Stimulated activated CD8-positive, alpha-beta memory T cell treated with anti-CD3 and anti-CD28 coated beads, Interleukin-15, amount 100 ng/mL, for 48 hours (primary cell): ENCODE measurements at regions not wholly inside any gene's neighbourhood (a gene's known extent, or its start where the extent isn't known, plus 50 kb on each side); places are given as distances from the start of the nearest gene placed in this dataset.
"Not testable (repeated sequence)": the region's sequence is repeated elsewhere in the genome, so short reads cannot be mapped to it uniquely, and the experiment has no call there.

Source experiments
- DNase-seq, 2 donors: peaks; one replicate each; pipeline ENCODE4 v3.0.0-alpha.2; 2020; ENCODE audit warnings: low read depth in 2 of 2

DNA sequence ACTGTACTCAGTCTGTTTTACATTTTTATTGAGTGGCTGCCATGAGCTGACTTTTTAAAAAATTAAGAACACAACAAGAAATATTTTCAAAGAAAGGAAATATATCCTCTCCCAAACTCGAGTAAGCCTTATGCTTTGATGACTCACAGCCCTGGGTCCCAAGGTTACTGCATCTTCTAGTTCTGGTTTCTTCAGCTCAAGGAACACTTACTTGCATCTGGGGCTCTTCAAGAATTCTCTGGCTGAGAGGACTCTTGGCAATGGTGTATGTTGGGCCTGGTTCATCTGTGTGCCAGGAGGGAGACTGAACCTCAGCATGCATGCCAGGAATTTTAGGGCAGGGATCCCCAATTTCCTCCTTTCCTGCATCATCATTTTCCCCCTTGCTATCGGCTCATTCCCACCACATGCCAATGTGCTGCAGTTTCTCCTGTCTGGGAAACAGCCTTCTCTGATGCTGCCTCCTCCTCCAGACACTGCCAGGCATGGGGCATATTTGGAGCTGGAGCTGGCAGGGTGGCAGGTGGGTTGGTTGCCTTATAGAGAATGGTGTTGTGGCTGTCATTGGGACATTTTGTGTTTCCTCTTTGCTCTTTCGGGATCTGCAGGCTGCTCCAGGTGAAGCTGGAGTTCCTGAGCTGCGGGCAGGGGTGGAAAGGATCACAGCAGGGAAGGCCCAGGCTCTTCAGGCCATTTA is 192.2 kb upstream of the HS6ST1 start:
- DNase-seq: no peak

DNA sequence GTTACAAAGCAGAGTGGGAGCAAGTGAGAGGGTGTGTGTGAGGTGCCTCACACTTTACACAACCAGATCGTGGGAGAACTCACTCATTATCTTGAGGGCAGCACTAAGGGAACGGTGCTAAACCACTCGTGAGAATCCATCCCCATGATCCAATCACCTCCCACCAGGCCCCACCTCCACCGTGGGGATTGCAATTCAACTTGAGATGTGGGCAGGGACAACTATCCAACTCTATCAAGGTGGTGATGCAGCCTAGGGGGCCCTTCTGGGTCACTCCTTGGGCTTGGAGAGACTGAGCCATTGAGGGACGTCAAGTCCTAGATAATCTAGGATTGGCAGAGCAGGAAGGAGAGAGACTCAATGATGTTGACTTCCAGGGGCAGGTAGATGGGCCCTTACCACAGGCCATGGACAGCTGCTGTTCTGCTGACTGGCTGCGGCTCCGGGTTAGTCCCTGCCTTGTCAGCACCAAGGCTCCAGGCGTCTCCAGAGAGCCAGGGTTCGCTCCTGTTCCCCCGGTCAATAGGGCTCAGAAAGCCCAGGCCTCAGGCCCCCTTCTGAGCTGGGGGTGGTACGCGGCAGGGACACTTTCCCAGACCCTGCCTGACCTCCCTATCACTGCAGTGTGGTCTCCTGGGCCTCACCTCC is 193.2 kb upstream of the HS6ST1 start:
- no peak for DNase-seq

DNA sequence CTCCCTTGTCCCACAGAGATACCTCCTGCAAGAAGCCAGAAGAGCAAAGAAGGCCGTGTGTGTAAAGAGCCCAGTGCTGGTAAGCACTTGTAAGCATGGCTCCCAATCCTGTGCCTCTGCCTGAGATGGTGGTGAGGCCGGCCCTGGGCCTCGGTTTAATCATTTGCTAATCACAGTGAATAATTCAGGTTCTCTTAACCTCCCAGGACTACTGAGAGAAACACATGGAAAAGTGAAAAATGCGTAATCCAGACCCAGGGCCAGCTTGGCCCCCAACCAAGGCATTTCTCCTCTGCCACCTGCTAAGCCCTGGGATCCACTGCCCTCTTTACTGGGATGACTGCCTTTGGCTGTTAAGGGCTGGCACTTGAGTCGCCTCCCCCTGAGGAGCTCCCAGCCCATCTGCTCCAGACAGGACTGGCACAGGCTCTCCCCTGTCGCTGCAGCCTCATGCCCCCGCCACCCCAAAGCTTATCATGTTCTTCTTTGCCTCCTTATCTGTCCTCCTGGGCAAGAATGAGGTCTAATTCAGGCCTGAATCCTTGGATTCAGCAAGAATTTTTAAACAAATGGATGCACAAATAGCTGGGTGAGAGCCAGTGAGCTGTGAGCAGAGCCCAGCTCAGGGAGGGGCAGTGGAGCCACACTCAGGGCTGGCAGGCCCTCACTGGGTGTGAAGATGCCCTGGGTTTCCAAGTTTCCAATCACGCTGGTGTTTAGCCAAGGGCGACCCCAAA is 193.9 kb upstream of the HS6ST1 start:
- DNase-seq: no peak

DNA sequence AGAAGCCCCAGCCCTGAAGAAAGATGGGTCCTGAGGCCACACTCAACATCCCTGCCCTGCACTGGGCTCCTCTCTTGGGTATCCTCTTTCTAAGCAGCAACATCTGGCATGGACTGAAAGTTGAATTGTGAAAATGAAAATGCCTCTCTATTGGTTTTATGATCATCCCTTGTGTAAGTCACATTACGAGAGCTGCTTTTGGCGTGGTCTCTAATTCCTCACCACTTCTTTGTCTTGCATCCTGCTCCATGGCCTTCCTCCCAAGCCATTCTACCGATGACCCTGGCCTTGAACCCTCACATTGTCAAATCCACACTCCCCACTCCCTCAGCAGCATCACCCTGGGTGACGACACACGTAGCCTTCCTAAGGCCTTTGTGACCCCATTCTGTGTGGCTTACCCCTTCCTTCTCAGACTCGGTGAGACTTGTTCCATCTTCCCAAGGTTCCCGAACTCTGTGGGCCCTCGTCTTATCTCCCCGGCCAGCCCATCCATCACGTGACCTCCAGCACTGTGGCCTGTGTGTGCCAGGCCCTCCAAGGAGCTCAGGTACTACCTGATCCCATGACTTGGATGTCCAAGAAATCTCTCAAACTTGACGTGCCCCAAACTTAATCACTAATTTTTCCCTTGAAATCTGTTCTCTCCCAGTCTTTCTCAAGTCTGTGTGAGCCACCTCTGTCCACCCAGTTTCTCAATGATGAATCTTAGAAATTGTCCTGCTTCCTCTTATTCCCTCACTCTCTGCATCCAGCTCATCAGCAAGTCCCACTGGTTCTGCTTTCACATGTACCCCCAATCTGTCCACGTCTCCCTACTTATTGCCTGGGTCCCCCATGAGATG is 194.7 kb upstream of the HS6ST1 start:
- no peak for DNase-seq

DNA sequence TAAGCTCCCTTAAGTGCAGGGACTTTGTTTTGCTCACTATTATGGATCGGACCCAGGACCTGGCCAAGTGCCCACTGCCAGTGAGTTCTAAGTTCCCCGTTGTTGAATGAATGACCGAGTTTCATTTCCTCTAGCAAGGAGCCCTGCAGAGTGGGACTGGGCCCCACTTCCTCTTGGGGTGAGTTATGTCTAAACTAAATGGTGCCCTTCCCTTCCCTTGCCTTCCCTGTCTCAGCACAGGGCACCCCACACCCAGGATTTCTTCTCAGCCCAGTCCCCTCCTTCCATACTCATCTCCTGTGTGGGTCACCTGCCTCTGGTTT is 195.3 kb upstream of the HS6ST1 start:
- no peak for DNase-seq

DNA sequence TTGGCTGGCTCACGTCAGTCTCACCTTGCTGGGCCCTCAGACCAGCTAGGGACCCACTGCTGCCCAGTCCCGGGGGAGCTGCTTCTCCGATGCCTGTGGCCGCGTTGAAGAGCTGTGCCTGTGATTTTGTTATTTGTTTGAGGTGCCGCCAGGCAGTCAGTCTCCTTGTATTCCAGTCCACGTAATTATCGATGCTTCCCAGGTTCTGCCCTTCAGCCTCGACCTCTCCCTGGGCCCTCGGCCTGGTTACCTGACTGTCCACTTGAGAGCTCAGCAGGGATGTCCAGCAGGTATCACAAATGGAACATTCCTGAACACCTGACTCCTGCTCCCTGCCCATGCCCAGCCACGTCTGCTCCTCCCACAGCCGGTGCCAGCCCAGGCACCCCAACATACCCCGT is 195.9 kb upstream of the HS6ST1 start:
- no peak for DNase-seq

DNA sequence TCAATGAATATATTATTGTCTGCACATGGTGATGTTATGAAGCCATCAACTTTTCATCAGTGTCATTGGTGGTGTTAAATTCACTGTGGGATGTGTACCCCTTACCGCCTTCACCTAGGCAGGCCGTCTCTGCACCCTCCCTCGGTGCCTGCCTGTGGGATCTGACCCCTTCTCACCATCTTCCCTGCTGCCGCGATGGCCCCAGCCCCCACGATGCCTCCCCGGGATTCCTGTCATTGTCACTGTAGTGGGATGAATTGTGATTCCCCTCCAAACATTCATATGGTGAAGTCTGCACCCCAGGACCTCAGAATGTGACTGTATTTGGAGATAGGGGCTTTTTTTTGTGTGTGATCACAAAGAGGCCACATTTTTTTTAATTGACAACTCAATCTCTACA is 198.3 kb upstream of the HS6ST1 start:
- DNase-seq: no peak

DNA sequence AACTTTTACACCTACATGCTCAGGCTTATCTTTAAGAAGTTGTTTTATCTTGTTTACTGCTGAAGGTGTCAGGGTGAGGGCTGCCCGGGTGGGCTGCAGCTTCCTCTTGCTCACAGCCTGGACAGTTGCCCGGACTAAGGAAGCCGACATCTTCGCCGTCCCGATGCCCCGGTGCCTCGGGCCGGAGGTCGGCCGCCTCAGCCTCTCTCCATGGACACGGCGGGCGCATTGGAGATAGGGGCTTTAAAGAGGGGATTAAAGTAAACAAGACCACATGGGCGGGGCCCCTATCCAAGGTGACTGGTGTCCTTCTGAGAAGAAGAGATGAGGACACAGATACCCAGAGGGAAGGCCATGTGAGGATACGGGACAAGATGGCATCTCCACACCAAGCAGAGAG is 200.4 kb upstream of the HS6ST1 start:
- not testable (repeated sequence) for DNase-seq

DNA sequence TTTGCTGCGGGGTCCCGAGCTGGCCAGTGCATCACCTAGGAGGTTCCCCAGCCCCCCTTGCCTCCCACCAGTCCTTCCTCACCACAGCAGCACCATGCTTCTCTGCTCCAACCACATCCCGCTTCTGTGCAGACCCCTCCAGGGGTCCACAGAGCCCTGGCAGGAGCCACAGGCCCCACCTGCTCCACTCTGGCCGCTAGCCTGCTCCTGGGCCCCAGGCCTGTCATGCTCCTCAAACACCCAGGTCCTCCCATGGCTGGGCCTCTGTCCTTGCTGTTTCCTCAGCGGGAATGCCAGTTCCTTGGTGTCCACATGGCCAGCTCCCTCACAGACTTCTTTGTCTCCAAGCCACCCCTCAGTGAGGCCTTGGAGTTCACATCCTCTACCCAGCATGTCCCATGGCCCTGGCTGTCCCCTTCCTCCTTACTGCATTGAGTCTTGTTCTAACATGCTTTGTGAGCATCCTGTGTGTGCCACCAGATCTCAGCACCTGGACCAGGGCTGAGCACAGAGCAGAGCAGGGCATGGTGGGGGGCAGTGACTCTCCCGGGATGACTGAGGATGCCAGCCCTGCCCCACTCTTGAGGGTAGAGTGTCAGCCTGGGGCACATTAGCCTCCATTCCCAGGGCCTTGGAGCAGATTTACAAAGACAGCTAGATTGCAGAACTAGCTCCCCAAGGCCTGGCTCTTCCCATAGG is 201.0 kb upstream of the HS6ST1 start:
- no peak for DNase-seq

DNA sequence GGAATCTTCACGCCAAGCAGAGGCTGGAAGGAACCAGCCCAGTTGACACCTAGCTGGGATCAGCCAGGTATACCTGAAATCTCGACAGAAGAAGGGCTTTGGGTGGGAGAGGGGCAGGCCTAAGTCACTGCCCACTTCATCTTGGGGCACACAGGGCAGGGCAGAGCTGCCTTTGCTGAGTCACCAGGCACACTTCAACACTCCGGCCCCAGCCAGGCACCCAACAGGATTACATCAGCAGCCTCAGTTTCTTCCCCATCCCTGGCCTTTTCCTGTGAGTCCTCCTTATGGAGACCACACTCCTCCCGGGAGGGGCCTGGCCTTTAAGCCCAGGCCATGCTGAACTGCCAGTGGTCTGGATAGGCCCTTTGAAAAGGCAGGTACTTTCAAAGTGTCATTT is 201.7 kb upstream of the HS6ST1 start:
- DNase-seq: no peak

DNA sequence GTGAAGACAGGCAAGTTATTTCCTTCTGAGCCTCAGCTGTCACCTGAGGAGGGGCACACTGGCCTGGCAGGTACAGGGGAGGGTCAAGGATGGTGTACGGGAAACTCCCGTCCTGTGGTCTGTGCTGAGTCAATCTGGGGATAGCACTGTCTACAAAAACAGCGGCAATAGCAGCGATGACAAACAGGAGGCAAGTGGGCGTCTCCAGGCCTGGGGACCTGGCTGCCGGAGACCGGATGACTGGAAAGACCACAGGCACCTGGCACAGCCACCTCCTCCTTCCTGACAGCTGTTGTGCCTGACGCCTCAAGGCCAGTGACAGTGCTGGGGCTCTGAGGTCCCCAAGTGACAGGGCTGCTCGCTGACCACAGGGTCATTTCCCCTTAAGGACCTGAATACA is 202.1 kb upstream of the HS6ST1 start:
- DNase-seq: peak; percentile 37 to 64

DNA sequence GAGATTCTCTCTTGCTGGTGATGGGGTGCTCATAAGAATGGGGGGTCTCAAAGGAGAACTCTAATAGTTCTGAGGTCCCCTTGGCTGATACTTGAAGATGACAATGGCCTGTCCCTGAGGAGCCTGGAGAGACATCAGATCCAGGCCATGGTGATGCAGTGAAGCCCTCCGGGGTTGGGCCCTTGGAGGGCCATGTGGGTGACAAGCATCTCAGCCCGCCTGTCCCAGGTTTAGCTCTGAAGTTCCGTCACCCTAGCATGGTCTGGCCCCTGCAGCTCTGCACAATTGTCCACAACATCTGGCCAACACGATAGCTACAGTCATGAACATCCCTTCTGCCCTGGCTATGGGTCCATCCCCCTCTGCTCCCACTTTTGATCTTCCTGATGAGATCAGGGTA is 202.8 kb upstream of the HS6ST1 start:
- DNase-seq: no peak

DNA sequence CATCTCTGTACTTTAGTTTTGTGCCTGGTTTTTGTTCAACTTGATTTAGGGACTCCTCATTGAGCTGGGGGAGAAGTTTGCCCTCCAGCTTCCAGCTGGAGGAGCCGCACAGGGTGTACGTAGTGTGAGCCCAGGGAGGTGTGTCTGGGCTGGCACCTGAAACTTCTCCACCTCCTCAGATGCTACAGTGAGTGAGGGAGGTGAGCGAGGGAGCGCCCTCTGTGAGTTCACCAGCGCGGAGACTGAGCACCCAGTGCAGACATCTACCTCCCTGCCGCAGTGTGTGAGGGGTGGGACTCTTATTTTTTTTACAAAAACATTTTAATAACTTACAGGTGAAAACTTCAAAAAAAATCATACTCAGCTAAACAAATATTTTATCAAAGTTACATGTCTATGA is 204.2 kb upstream of the HS6ST1 start:
- DNase-seq: no peak

DNA sequence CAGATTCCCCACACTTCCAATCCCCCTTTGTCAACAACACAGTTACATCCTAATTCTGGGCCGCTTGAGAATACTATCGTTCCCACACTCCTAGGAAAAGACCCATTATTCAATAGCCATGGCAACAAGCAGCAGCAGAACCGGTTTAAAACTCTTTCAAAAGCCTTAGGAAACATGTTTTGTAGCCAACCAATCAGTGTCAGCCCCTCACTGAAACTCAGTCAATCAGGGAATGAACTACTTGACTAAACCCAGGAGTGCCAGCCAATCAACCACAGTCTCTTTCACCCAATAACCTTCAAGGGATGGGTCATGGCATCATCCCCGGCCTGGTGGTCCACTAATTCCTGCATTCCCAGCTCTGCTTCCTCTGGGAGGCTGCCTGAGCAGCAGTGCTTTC is 204.8 kb upstream of the HS6ST1 start:
- DNase-seq: no peak

DNA sequence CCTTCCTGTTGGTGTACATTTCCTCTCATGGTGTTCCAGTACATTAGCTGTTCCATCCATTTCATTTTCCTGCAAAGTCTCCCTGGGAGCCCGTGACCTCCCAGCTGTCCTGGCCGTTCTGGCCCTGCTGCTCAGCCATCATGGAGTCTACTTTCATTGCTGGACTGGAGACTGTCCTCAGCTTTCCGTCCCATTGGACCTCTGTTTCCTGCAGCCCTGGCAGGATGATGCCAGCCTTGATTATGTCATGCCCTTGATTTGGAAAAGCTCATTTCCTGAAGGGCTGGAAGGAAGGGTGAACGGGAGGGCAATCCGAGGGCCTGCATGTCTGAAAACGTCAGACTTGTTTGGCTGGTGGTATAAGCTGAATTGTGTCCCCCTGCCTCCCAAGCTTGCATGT is 205.5 kb upstream of the HS6ST1 start:
- DNase-seq: no peak

DNA sequence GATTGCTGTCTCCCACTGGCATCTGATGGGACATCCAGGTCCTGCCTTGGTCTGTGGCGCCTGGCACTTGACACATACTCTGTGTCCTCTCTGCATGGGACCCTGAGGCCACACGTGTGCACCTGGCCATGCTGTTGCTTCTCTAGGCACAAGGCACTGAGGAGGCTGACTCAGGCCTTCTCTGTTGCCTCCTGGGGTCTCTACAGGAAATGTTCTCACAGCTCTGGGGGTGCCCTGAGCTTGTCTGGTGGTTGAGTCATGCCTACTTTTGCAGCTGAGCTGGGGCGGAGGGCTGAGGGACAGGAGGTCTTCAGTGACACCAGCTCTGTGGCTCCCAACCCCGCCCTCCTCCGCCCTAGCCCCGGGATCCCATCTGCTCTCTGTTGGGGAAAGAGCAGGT is 207.0 kb upstream of the HS6ST1 start:
- DNase-seq: no peak

DNA sequence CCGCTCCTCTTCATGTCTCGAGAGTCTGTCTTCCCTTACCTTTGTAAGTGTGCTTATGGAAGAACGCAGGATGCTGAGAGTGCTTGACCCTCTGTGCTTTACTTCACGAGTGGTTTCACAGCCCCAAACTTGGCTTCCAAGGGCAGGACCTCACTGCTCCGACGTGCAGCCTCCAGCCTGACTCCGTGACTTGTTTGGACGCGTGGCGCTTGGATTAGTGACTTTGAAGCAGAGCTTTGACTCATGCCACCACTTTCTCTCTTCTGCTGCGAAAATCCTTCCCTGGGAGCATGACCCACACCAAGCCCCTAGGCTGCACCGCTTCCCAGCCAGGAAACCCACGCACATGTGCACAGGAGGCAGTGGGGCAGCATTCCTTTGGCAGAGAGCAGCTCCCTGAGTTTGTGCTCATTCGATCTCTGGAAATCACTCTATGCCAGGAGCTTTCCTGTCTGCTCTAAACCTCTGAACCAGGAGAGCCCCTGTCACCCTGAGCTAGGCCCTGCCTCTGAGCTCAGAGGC is 207.8 kb upstream of the HS6ST1 start:
- DNase-seq: no peak

DNA sequence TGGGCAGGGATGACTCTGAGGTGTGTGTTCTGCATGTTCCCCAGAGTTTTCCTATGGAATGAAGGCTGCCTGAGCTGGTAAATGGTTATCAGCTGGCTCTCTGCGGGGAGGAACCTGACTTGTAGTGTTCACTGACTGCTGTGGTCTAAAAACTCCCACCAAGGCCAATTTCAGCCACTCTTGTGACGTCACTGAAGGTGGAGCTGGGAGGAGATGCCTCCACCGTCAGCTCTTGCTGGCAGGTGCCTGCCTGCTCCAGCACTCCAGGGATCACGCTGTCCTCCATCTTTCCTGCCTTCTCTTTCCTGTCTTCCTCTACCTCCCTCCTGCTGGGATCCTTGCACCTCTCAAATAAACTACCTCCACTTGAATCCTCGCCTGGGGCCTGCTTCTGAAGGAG is 209.5 kb upstream of the HS6ST1 start:
- no peak for DNase-seq

DNA sequence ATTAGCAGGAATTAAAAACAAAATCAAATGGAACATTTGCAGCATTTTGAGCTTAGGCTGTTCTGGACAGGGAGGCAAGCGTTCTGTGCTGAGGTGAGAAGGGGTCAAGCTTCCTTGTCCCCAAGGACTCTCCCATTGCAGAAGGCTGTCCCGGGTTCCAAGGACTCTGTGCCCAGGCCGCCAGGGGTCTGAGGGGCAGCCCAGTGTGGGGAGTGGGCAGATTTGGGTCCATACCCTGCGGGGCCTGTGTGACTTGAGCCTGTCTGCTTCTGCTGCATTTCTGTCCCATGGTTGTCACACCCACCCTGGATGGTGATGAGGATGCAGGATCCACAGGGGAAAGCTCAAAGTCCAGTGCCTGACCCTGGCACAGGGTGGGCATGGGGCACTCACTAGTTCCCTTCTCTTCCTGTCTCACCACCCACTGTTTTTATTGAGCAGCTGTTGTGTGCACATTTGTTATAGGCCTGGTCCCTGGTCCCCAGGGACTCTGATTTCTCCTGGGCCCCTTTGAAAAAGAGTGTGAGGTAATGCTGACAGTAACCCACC is 211.4 kb upstream of the HS6ST1 start:
- DNase-seq: no peak

DNA sequence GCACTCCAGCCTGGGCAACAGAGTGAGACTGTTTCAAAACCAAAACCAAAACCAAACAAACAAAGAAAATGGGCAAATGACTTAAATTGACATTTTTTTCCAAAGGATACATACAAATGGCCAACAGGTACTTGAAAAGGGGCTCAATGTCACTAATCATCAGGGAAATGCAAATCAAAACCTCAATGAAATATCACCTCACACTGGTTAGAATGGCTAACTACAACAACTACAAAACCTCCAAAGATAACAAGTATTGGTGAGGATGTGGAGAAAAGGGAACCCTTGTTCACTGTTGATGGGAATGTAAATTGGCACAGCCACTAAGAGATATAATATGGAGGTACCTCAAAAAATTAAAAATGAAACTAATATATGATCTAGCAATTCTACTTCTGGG is 213.2 kb upstream of the HS6ST1 start:
- DNase-seq: no peak

DNA sequence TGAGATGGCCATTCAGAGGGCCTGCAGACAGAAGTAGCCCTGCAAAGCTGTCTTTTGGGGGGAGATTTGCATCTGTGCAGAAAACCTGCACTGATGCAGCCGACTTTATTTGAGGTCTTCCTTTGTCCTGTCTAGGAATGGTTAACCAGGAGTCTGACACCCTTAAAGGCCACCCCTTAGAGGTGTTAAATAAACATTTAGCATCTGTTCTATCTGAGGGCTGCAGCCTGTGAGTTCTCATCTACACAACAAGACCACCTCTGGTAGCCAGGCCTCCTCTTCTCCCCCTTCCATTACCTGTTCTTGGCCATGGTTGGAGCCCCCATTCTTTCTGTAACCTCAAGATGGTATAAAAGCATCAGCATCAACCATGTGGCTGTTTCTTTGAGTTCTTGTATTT is 214.4 kb upstream of the HS6ST1 start:
- DNase-seq: no peak
